B cell (primary cell): ENCODE measurements at regions not wholly inside any gene's neighbourhood (a gene's known extent, or its start where the extent isn't known, plus 50 kb on each side); places are given as distances from the start of the nearest gene placed in this dataset.

Experiments used
- CTCF ChIP-seq: fragments of 200-600 bp; IDR thresholded peaks from one replicate; pipeline ENCODE4 v1.8.0; 2022; ENCODE audit warnings: antibody characterized with exemption, mild to moderate bottlenecking
- EZH2 ChIP-seq: IDR thresholded peaks from 2 replicates; pipeline ENCODE4 v1.6.1; 2012; ENCODE audit warnings: borderline replicate concordance, low read depth, mild to moderate bottlenecking, moderate library complexity, low read length; ENCODE audit not compliant: insufficient read depth, poor library complexity, severe bottlenecking

DNA sequence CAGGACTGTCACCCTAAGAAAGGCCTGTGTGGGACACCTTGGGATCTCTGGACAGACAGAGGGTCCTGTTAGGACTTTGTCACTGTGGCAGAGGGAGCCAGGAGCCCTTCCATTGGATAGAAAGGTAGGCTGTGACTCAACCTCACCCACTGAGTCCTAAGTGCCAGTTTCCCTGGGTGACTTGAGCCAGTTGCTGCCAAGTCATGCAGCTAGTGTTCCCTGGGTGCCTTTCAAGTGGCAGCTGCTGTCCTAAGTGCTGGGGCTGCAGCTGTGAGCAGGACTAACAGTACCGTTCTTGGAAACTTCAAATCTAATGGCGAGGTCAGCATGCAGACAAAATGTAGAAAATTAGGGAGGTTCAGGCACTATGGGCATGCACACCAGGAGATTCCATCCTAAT, 393.7 kb downstream of the TMEM135 start:
- TF ChIP-seq EZH2 (no peak), CTCF (no peak)
